ENCODE measurements at regions not wholly inside any gene's neighbourhood (a gene's known extent, or its start where the extent isn't known, plus 50 kb on each side); places are given as distances from the start of the nearest gene placed in this dataset.

- no peaks in the 10 kb centered on the region for H3K4me1 ChIP-seq (ENCODE audit: low read depth, poor library complexity, severe bottlenecking)
Measured at GRCh38 chr20:10795286-10796026, 121.7 kb upstream of the JAG1 start.

GRCh38 chr20:10798811-10799210 is 125.0 kb upstream of the JAG1 start:
- Histone ChIP-seq H3K4me3 (IDR thresholded peaks at IDR 0.05; ENCODE audit: insufficient read depth, low read depth, low read length) (no peak overlapping the region), H3K9ac (no peak overlapping the region), H3K36me3 (ENCODE audit: insufficient read depth) (no peaks in the 10 kb centered on the region), H3K79me2 (ENCODE audit: insufficient read depth, low read depth) (no peaks in the 10 kb centered on the region), H2AFZ (ENCODE audit: low read depth) (no peak overlapping the region), H4K20me1 (ENCODE audit: insufficient read depth) (no peaks in the 10 kb centered on the region), H3K4me1 (ENCODE audit: low read depth, poor library complexity, severe bottlenecking) (no peaks in the 10 kb centered on the region), H3K4me2 (no peak overlapping the region), H3K27ac (no peak overlapping the region), H3K27me3 (ENCODE audit: insufficient read depth, low read depth) (no peaks in the 10 kb centered on the region)
- TF ChIP-seq CTCF (conservative IDR thresholded peaks at IDR 0.05; ENCODE audit: low read depth, low read length) = no peak

More at GRCh38 chr20:10795286-10796026, 121.7 kb upstream of the JAG1 start:
- Histone ChIP-seq H2AFZ (ENCODE audit: low read depth) (no peak overlapping the region), H4K20me1 (ENCODE audit: insufficient read depth) (no peaks in the 10 kb centered on the region), H3K27me3 (ENCODE audit: insufficient read depth, low read depth) (no peaks in the 10 kb centered on the region), H3K9ac (no peak overlapping the region), H3K4me2 (no peak overlapping the region), H3K27ac (no peak overlapping the region), H3K4me3 (IDR thresholded peaks at IDR 0.05; ENCODE audit: insufficient read depth, low read depth, low read length) (no peak overlapping the region), H3K79me2 (ENCODE audit: insufficient read depth, low read depth) (no peaks in the 10 kb centered on the region), H3K36me3 (ENCODE audit: insufficient read depth) (no peaks in the 10 kb centered on the region)
- no peak for TF ChIP-seq CTCF (conservative IDR thresholded peaks at IDR 0.05; ENCODE audit: low read depth, low read length)

GRCh38 chr20:10799735-10800134 is 125.9 kb upstream of the JAG1 start:
- H3K27ac ChIP-seq = no peak overlapping the region
- H3K79me2 ChIP-seq (ENCODE audit: insufficient read depth, low read depth) = no peaks in the 10 kb centered on the region
- H3K4me3 ChIP-seq (IDR thresholded peaks at IDR 0.05; ENCODE audit: insufficient read depth, low read depth, low read length) = no peak overlapping the region
- H3K27me3 ChIP-seq (ENCODE audit: insufficient read depth, low read depth) = no peaks in the 10 kb centered on the region
- H3K36me3 ChIP-seq (ENCODE audit: insufficient read depth) = no peaks in the 10 kb centered on the region
- no peak overlapping the region for H3K9ac ChIP-seq
- no peak overlapping the region for H2AFZ ChIP-seq (ENCODE audit: low read depth)
- H3K4me1 ChIP-seq (ENCODE audit: low read depth, poor library complexity, severe bottlenecking) = no peaks in the 10 kb centered on the region
- no peak for TF ChIP-seq CTCF (conservative IDR thresholded peaks at IDR 0.05; ENCODE audit: low read depth, low read length)
- no peaks in the 10 kb centered on the region for H4K20me1 ChIP-seq (ENCODE audit: insufficient read depth)
- H3K4me2 ChIP-seq = no peak overlapping the region

GRCh38 chr20:10800288-10800687 is 126.5 kb upstream of the JAG1 start:
- TF ChIP-seq CTCF (conservative IDR thresholded peaks at IDR 0.05; ENCODE audit: low read depth, low read length) = no peak
- H3K36me3 ChIP-seq (ENCODE audit: insufficient read depth) = no peaks in the 10 kb centered on the region
- H3K27ac ChIP-seq = no peak overlapping the region
- no peak overlapping the region for H3K4me2 ChIP-seq
- H4K20me1 ChIP-seq (ENCODE audit: insufficient read depth) = no peaks in the 10 kb centered on the region
- H2AFZ ChIP-seq (ENCODE audit: low read depth) = no peak overlapping the region
- H3K4me3 ChIP-seq (IDR thresholded peaks at IDR 0.05; ENCODE audit: insufficient read depth, low read depth, low read length) = no peak overlapping the region
- no peaks in the 10 kb centered on the region for H3K79me2 ChIP-seq (ENCODE audit: insufficient read depth, low read depth)
- no peaks in the 10 kb centered on the region for H3K4me1 ChIP-seq (ENCODE audit: low read depth, poor library complexity, severe bottlenecking)
- H3K9ac ChIP-seq = no peak overlapping the region
- no peaks in the 10 kb centered on the region for H3K27me3 ChIP-seq (ENCODE audit: insufficient read depth, low read depth)

Data from KMS-11 (cell line).